ENCODE measurements at regions not wholly inside any gene's neighbourhood (a gene's known extent, or its start where the extent isn't known, plus 50 kb on each side); places are given as distances from the start of the nearest gene placed in this dataset.

- no peak for DNase-seq
These were observed 274.1 kb downstream of the CLIC5 start for GRCh38 chr6:45741437-45742171.

GRCh38 chr6:45739058-45739457, 276.6 kb downstream of the CLIC5 start:
- DNase-seq = no peak

- DNase-seq = no peak
These were observed 277.6 kb downstream of the CLIC5 start for GRCh38 chr6:45738057-45738455.

- DNase-seq = no peak
These were observed 278.2 kb downstream of the CLIC5 start for GRCh38 chr6:45737331-45738056.

GRCh38 chr6:45736134-45736533, 279.5 kb downstream of the CLIC5 start:
- DNase-seq = no peak

GRCh38 chr6:45732731-45733130, 282.9 kb downstream of the CLIC5 start:
- DNase-seq = no peak

GRCh38 chr6:45730232-45730631, 285.4 kb downstream of the CLIC5 start:
- DNase-seq = no peak

- DNase-seq = peak; percentile 7
These were observed 287.0 kb downstream of the CLIC5 start for GRCh38 chr6:45728674-45729073.

GRCh38 chr6:45727819-45728449, 287.7 kb downstream of the CLIC5 start:
- no peak for DNase-seq

- no peak for DNase-seq
These were observed 288.4 kb downstream of the CLIC5 start for GRCh38 chr6:45727228-45727627.

GRCh38 chr6:45726444-45726843, 289.2 kb downstream of the CLIC5 start:
- no peak for DNase-seq

GRCh38 chr6:45724511-45724910, 291.1 kb downstream of the CLIC5 start:
- peak; percentile 74 for DNase-seq

GRCh38 chr6:45724027-45724426, 291.6 kb downstream of the CLIC5 start:
- no peak for DNase-seq

GRCh38 chr6:45722876-45723275, 292.8 kb downstream of the CLIC5 start:
- DNase-seq = no peak

GRCh38 chr6:45721665-45722064, 294.0 kb downstream of the CLIC5 start:
- no peak for DNase-seq

GRCh38 chr6:45718871-45719270, 296.8 kb downstream of the CLIC5 start:
- DNase-seq = no peak

- DNase-seq = no peak
These were observed 297.5 kb downstream of the CLIC5 start for GRCh38 chr6:45718131-45718530.

GRCh38 chr6:45717715-45718114, 297.9 kb downstream of the CLIC5 start:
- no peak for DNase-seq

GRCh38 chr6:45717027-45717426, 298.6 kb downstream of the CLIC5 start:
- DNase-seq = no peak

- no peak for DNase-seq
These were observed 300.2 kb downstream of the CLIC5 start for GRCh38 chr6:45715508-45715803.

GRCh38 chr6:45714741-45715507, 300.7 kb downstream of the CLIC5 start:
- DNase-seq = peak; percentile 88

- DNase-seq = no peak
These were observed 301.5 kb downstream of the CLIC5 start for GRCh38 chr6:45714006-45714730.

Data from dermis blood vessel endothelial cell (primary cell).